Renal cortex interstitium (tissue), 11 donors: ENCODE measurements at regions not wholly inside any gene's neighbourhood (a gene's known extent, or its start where the extent isn't known, plus 50 kb on each side); places are given as distances from the start of the nearest gene placed in this dataset.

Source experiments
- DNase-seq, 11 donors: peaks; one replicate each; pipeline ENCODE4 v3.0.0-alpha.2; 2013; ENCODE audit warnings: low read depth in 9 of 11, low spot score in 4 of 11; ENCODE audit errors: extremely low read depth in 1 of 11

DNA sequence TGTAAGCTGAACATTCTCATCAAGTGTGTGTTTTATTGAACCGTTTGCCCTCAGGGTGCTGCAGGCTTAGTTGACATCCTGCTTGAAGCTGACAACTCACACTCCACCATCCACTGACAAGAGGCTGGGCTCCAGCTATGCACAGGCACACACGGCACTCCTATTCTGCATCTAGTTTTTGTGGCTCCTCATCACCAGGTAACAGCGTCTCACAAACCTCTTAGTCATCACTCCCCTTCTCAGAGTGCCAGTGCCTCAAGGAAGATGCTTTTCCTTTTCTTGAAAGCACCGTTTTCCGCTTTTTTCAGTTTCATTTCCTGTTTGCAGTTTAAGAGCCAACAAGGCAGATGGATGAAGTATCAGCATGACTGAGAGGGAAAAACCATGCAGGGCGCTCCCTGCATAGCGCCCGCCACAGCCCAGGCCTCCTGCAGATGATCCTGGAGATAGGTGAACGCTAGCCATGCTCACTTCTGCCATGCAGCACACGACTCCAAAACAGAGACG is 491.2 kb downstream of the COG6 start:
- DNase-seq: no peak

DNA sequence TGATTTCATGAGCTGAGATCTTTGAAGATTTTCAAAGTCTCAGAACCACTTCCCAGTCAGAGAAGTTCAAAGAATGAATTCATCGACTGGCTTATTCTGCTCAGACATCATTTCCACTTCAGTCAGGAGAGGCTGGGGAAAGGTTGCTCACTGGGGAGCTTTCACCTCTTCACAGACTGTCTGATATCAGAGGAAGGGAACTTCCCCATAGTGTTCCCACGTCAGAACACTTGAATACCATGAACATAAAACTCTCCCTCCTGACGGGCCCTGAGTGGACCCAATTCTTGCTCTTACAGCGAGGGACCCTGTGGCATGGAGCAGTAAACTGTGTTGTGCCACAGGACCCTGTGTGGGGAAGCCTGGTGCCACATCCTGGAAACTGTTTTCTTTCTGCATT is 492.6 kb downstream of the COG6 start:
- no peak for DNase-seq

DNA sequence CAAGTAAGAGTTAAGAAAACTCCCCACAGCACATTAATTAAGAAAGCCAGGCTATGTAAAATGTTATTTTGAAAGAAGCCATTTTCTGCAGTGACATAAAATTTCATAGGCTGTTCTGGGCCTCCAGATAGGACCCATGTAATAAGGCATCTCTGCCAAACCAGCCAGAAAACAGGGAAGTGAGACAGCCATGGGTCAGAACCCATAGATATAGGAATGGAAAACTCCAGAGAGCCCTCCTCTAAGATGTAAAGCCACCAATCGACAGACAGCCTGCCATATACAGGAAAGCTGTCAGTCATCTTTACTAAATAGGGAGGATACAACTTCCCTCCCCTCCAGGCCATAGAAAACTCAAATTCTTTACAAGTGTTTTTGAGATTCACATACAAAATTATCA is 493.3 kb downstream of the COG6 start:
- DNase-seq: no peak

DNA sequence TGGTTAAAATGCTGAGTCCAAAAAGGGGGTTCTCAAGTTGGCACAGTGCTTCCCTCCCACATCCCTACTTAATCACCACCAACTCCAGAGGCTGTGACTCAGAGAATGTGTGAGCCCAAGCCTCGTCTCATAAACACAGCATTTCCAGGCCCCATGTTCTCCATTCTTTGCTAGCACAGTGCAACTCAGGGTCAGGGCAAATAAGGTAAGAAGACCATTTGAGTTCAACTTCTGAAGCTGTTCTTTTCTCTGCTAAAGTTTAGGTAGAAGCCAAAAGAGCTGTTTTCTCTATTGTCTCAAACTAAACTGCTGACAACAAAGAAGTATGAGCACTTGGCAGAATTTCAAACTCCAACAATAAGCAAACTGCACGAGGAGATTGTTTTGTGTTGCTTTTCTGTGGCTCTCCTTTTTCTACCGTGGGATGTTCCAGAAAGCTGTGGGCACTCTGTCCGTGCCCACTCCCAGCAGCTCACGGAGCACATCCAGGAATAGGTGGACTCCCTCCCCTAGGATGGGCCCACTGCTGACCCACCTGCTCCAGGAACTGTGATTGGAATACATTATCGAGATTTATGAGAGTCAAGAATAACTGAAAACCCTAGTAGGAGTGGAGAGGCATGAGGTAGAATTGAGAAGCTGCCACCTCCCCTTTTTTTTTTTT is 494.3 kb downstream of the COG6 start:
- DNase-seq: peak in 2 of 11 donors; percentile 10 to 14

DNA sequence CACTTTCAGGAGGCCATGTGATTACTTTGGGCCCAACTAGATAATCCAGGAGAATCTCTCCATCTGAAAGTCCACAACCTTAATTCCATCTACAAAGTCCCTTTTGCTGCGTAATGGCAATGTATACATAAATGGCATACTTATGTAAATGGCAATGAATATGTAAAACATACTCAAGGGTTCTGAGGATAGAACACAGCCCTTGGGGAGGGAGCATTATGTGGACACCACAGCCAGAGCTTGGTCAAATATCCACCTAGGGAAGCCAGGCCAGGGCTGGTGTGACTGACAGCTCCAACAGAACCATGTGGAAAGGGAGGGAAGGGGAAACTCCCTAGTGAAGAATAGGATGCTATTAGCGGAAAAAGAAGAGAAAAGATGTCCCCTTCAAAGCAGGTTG is 496.2 kb downstream of the COG6 start:
- DNase-seq: no peak

DNA sequence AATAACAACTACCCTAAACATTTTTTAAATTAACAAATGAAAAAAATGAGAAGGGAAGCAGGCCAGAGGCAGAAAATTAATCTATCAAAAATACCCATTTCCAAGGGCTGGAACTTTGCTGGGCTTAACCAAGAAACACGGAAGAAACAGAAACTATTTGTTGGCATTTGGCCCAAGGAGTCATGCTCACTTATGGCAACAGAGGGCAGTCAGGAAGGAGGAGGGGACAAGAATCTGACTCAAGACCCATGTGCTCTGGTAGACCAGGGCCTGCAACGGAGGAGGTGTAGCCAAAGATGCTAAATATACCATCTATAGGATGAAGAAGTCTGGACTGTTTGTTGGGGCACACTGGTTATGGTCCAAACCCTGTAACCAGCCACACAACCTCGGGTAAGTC is 496.7 kb downstream of the COG6 start:
- DNase-seq: no peak

DNA sequence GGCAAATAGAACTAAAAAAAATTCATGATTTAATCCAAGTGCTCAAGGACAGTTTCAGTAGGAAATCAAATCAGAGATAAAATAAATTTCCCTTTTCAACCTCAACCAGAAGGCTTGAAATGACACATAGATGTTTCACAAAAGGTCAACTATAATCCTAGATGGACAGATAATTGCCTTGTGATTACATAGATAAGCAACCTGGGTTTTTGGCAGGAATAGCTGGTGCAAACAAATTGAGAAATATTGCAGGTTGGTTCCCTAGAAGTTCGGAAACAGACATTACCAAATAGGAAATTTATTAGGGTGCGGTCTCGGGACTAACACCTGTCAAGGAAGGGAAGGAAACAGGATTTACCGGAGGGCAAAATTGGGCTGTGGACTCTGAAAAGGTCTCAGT is 497.5 kb downstream of the COG6 start:
- DNase-seq: no peak

DNA sequence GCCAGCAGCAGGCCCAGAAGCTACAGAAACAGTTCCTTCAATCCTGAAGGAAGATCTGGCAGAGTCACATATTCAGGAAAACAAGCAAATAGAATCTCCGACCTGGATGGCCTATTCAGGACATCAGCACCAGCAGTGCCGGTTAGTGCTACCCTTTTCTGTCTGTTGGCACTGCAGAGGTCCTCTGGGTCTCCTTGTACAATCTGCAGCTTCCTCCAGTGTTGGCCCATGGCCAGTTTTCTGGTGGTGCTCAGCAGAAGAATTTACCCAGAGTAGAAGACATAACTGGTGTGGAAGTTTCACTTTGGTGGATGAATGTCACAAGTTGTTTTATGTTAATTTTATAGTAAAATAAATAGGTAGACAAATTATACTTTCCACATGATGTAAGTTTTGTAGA is 498.1 kb downstream of the COG6 start:
- DNase-seq: no peak

DNA sequence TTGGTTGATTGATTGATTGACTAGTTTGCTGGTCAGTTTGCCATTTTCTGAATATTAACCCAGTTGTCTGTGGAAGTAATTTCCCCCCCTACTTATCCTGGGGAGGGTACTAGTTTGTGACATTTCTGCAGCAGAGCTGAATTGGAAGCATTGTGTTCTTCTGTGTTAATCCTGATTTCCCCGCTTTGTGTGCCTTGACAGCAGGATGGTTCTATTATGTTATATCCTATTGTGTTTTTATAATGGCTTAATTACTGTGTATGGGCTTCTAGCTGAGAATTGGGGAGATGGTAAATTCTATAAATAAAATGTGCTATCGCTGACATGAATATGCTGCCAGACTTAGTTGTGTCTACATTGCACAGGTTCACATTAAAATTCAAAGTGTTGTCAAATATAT is 499.7 kb downstream of the COG6 start:
- DNase-seq: no peak

DNA sequence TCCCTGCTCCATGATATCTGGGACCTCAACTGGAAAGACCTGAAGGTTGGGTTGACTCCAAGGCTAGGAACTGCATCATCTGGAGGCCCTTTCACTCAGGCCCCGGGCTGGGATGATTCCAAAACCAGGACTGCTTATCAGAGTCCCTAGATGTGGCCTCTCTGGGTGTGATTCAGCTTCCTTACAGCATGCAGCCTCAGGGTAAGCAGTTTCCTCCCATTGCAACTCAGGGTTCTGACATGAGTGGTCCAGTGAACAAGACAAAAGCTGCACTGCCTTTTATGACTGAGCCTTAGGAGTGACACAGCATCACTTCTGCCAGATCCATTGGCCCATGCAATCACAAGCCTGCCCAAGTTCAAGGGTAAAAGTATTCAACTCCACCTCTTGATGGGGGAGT is 502.8 kb downstream of the COG6 start:
- DNase-seq: no peak

DNA sequence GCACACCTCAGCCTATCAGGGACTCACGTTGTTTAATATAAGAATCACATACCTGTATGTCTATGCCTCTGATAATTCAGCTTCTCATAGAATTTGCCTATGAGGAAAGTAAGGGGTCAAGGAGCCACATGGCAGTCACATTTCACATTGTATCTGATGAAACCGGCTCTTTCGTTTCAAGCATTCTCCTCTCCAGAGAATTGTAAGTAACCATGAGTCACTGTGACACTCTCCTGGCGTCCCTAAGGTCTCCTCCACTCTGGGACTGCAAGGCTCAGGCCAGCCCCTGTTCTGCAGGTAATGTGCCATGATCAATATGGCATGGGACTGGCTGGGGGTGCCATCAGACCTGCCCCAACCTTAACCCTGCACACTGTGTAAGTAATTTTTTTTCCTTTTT is 503.3 kb downstream of the COG6 start:
- DNase-seq: no peak

DNA sequence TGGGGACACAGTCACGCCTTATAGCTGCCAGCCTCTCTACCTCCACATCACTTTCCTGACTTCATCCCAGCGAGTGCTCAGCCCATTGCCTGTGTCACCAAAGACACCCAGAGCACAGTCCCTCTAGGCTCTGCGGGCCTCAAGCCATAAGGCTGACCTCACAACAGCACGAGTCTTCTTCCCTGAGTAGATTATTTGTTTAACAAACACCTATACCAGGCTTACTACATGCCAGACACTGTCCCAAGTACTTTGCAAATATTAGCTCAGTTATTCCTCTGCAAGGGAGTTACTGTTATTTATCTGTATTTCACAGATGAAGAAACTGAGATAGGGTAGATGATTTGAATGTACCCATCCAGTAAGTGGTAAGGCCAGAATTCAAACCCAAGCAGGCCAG is 504.3 kb downstream of the COG6 start:
- no peak for DNase-seq

DNA sequence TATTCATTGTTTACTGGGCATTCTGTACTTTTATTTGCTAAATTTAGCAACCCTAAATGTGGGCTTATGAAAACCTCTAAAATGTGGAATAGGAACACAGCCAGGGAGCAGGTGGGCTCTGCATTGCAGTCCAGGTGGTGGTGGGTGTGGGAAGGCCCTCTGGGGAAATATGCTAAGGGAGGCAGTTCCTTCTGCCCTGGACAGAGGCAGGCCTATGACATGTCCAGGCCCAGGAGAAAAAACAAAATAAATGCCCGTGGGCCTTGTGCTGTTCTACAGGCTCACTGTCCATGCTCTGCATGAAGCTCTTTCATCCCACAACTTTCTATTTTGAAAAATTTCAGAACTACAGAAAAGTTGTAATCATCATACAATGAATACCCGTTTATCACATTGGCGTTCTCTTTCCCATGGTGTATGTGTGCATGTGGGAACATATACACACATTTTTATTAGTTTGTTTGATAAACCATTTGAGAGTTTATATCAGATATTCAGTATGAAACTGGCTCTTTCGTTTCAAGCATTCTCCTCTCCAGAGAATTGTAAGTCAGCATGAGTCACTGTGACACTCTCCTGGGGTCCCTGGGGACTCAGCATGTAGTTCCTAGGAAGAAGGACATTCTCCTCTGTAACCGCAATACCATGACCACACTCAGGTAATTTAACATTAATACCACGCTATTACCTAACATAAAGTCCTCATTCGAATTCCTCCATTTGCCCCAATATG is 505.3 kb downstream of the COG6 start:
- DNase-seq: no peak

DNA sequence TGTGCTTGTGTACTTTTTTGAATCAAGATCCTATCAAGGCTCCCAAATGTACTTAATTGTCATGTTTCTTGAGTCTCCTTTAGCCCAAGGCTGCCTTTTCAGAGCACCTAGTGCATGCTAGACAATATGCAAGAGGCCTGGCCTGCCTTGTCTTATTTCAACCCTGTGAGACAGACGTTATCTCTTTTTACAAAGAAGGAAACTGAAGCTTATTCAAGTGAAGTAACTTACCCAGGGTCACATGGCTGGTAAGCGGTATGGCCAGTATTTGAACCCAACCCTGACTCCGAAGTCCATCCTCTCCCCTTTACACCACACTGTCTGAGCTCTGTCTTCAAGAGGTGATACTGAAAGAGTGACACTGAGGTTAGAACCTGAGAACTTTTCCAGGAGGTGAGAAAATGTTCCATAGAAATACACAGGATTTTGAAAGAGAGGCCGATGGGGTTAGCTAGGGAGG is 505.1 kb downstream of the FOXO1 start:
- DNase-seq: no peak

DNA sequence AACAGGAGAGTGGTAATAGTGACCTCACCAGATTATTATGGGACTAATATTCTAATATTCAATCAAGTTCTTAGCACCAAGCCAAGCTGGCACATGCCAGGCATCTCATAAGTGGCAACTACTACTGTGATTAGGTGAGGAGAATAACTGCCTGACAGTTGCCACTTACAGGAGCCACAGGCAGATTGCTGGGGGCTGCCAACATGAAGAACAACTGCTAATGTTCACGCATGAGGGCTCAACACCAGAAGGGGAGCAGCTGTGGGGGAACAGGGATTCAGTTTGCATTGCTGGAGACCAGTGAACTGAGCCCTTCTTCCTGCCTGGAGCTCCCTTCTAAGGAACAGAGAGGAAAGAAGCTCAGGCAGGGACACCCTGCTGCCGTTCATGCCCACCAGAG is 504.5 kb downstream of the FOXO1 start:
- peak in 7 of 11 donors; percentile 29 to 70 (median 48) for DNase-seq

DNA sequence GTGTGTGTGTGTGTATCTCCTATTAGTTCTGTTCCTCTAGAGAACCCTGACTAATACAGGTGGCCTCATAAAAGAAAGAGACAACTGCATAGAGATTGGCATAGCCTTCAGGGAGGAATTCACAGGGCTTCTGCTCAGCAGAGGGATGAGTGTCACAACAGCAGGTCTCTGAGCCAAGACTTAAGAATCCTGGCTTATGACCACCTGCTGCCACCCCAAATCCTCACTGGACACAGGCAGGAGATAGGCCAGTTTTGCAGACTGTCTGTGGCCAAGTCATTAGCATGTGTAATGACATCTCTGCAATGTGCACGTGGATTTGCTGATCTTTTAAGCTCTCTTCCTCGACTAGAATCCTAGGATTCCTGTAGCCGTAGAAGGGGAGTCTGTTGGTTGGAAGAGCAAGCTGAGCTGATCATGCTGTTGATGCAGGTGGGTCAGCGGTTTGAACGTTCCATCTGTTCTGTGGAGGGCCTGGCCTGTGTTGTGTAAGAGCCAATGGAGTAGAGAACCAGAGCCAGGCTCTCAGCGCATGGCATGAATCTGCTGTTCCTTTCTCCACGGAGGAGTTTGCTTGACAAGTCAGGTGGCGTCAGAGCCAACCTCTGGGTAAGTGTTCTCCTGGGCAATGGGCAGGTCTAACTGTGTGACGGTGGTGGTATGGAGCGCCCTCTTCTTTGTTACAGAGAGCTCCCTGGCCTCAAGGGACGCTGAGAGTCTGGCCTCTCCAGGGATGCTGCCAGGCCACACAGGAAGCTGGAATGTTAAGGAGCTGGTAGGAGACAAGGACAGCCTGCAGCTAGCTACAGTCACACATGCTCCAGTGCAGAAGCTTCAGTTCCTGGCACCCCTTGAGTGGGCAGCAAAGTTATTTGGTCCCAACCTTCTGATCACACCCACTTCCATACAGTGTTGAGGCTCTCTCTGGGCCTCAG is 503.1 kb downstream of the FOXO1 start:
- no peak for DNase-seq

DNA sequence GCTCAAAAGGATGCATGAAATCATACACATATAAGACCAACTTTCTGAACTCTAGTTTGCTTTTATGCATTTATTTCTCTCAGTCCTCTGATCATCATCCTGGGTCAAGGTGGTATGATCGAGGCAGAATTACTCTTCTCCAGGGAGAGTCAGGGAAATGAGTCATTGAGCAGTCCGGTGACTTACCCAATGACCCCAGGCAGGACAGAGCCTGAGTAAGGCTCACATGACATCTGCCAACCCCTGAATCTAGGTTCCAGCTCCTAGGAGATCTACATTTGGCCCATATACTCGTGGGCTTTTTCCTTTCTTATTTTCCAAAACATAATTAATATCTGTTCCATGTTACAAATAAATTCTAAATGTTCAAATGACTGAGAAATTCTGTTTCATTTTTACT is 502.3 kb downstream of the FOXO1 start:
- no peak for DNase-seq

DNA sequence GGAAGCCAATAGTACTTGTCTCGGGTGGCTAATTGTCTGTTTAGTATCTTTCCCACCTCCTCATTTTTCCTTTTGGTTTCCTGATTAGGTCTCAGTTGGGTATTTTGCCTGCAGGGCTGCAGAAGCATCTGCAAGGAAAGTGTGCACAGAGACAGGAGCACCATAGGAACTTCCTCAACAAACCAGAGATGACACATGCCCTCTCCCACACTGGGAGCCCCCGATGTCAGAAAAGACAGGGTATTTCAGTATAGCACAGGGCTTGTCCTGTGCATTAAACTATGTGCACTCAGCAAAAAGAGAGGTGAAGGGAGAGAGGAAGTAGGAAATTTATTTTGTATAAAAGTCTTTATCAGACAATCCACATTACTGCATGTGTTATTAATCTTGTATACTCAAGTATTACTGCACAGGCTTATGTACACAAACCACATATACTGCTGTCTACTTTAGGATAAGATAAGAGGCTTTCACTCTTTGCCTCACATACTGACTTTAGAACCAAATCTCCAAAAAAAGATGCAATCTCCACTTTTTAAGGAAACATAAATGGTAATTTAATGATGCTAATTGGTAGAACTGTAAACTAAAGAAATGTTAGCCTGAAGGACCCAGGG is 501.0 kb downstream of the FOXO1 start:
- no peak for DNase-seq

DNA sequence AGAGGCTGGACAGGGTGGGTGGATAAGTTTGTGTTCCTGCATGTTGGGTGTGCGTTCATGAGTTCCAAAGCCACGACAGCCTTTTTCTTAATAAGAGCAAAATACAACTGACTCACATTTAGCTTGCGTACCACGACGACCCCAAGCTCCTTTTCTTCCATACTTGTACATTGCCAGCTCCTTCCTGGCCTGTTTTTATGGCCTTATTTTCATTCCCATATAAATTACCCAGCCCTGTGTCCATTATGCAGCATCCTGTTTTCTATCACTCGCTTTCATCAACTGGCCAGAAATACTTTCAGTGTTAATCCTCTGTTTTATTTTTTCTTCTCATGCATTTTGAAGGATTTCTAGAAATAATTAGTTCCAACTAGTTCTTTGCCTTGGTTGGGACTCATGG is 499.1 kb downstream of the FOXO1 start:
- DNase-seq: no peak
